Thoracic aorta (tissue), 2 donors: ENCODE measurements at regions not wholly inside any gene's neighbourhood (a gene's known extent, or its start where the extent isn't known, plus 50 kb on each side); places are given as distances from the start of the nearest gene placed in this dataset.

ENCODE experiments used
- ATAC-seq: fragments of 150-250 bp; one replicate; pipeline ENCODE4 v1.8.0; 2017; ENCODE audit warnings: low read depth; ENCODE audit not compliant: insufficient number of reproducible peaks, low FRiP score
- DNase-seq: peaks from one replicate; pipeline ENCODE4 v3.0.0-alpha.2; 2020; ENCODE audit warnings: low spot score
- H3K27ac ChIP-seq, 2 donors: fragments of 200-600 bp; sonication (generic); 1 replicate in 1 of 2; 2 replicates in 1 of 2; pipeline ENCODE4 v1.5.1; 2016; ENCODE audit warnings: mild to moderate bottlenecking in 2 of 2, moderate library complexity in 2 of 2
- H3K27me3 ChIP-seq: fragments of 200-600 bp; sonication (generic); replicated peaks from 2 replicates; pipeline ENCODE4 v1.6.0; 2016; ENCODE audit warnings: mild to moderate bottlenecking; ENCODE audit not compliant: insufficient read depth
- H3K36me3 ChIP-seq: fragments of 200-600 bp; sonication (generic); one replicate; pipeline ENCODE4 v1.5.1; 2016
- H3K4me1 ChIP-seq, 2 donors: fragments of 200-600 bp; sonication (generic); 1 replicate in 1 of 2; 2 replicates in 1 of 2; pipeline versions ENCODE4 v1.5.1 to v1.6.0; 2016; ENCODE audit warnings: low read depth in 2 of 2, mild to moderate bottlenecking in 1 of 2; ENCODE audit not compliant: control insufficient read depth in 1 of 2
- H3K4me3 ChIP-seq: fragments of 200-600 bp; sonication (generic); 2 replicates; pipeline ENCODE4 v1.5.1; 2016; ENCODE audit warnings: mild to moderate bottlenecking
- H3K9me3 ChIP-seq: fragments of 200-600 bp; sonication (generic); 2 replicates; pipeline ENCODE4 v1.5.1; 2016
- TF ChIP-seq, protein P1 (sequence below): fragments of 200-600 bp; sonication (generic); IDR thresholded peaks from one replicate; pipeline ENCODE4 v1.5.1; 2019; ENCODE audit warnings: antibody characterized with exemption

DNA sequence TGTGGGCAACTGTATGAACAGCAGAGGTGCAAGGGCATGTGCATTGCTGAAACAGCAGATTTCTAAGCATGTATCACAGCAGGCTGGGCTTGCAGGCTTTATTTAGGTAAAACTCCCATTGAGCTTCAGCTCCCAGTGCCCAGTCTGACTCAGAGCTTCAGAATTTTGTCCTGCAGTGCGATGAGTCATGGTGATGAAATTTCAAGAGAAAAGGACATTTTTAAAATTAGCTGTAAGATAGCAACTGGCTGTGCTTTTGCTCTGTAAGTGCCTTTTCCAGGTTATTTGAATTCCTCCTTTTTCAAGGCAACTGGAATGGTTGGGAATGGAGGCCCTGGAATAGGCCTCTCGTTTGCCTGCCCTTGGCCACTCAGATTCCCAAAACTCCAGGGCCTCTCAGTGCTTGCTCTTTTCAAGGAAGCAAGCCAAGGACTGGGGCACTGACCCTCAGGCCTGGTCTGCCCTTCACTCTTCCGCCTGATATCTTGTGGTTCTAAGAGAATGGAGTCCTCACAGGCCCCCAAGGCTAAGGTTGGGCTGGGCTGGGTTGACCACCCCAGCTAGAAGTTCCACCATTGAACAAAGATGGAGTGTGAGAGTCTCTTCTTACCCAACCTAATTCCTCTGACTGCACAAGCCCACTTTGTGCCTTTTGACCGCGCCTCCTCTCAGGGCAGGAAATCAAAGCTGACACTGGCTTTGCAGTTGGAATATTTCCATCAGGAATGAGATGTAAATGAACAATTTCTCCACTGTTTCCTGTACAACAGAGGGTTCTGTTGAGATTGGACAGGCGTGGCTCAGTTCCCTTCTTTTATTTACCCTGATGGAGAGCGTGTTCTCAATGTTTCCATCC lies 59.5 kb upstream of the PRSS23 start:
- H3K9me3 ChIP-seq = no peaks in the 10 kb centered on the region
- no peak overlapping the region for H3K4me3 ChIP-seq
- no peaks in the 10 kb centered on the region for H3K27me3 ChIP-seq
- no peaks in the 10 kb centered on the region for H3K36me3 ChIP-seq
- peak; percentile 90 for ATAC-seq
- H3K4me1 ChIP-seq = peaks cover 44 to 66% of the 10 kb centered on the region in 2 donors
- DNase-seq = peak; percentile 39
- TF ChIP-seq, protein P1, sequence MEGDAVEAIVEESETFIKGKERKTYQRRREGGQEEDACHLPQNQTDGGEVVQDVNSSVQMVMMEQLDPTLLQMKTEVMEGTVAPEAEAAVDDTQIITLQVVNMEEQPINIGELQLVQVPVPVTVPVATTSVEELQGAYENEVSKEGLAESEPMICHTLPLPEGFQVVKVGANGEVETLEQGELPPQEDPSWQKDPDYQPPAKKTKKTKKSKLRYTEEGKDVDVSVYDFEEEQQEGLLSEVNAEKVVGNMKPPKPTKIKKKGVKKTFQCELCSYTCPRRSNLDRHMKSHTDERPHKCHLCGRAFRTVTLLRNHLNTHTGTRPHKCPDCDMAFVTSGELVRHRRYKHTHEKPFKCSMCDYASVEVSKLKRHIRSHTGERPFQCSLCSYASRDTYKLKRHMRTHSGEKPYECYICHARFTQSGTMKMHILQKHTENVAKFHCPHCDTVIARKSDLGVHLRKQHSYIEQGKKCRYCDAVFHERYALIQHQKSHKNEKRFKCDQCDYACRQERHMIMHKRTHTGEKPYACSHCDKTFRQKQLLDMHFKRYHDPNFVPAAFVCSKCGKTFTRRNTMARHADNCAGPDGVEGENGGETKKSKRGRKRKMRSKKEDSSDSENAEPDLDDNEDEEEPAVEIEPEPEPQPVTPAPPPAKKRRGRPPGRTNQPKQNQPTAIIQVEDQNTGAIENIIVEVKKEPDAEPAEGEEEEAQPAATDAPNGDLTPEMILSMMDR = no peak
- H3K27ac ChIP-seq = peak overlapping the region; percentile 95 to 96

DNA sequence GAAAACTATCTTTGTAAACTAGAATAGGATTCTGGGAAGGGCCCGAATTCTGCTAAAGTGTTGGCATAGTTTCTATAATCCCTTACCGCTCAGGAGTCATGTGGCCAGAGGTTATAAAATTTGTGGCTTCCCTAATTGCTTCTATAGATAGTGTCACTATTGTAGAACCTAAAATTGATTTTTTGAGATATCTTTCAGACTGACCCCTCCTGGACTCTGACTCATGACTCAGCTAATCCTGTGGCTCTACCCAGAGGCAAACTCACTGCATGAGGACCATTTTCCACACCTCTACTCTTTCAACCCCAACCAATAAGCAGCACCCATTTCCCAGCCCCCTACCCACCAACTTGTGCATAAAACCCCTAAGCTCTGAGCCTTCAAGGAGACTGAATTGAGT lies 61.8 kb upstream of the PRSS23 start:
- Histone ChIP-seq H3K27ac (no peak overlapping the region), H3K27me3 (no peaks in the 10 kb centered on the region), H3K36me3 (no peaks in the 10 kb centered on the region), H3K4me3 (no peak overlapping the region), H3K9me3 (no peaks in the 10 kb centered on the region), H3K4me1 (peaks cover 40 to 59% of the 10 kb centered on the region in 2 donors)
- ATAC-seq = no peak
- DNase-seq = no peak
- TF ChIP-seq, protein P1 = no peak

DNA sequence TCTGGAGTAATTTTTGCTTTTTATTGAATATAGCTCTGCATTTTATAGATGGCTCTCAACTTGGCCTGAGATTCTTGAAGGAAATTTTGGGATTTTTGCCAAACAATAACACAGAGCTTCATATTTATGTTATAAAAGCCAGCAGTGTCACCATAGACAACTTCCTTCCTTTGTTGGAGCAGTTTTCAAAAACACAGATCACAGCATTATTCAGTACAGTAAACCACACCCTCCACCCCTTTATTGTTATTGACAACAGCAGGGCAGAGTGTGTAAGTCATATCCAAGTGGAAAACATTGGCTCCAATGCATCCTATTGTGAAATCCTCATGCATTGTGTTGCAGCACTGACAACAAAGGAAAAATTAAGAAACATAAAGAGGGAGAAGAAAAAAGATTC lies 62.6 kb upstream of the PRSS23 start:
- H3K27ac ChIP-seq = no peak overlapping the region
- H3K4me3 ChIP-seq = no peak overlapping the region
- peaks cover 34 to 51% of the 10 kb centered on the region in 2 donors for H3K4me1 ChIP-seq
- ATAC-seq = no peak
- H3K9me3 ChIP-seq = no peaks in the 10 kb centered on the region
- no peaks in the 10 kb centered on the region for H3K27me3 ChIP-seq
- no peak for DNase-seq
- TF ChIP-seq, protein P1 = no peak
- H3K36me3 ChIP-seq = no peaks in the 10 kb centered on the region

DNA sequence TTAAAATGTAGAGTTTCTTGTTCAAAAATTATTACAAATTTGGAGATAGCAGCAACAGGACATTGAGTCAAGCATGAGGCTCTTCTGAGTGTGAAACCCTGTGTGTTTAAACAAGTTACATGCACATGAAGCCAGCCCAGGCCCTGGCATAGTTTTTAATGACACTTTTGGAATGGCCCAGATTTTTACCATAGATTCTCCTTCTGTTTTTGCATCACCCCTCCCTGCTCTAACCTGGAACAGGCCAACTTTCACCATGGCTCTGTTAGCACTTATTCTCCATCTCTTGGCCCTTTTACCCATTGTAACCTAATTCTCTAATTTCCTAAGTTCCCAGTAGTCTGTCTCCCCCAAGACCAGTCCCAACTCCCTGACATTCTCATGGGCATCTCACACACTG lies 63.1 kb upstream of the PRSS23 start:
- peaks cover 29 to 46% of the 10 kb centered on the region in 2 donors for H3K4me1 ChIP-seq
- no peak overlapping the region for H3K27ac ChIP-seq
- no peaks in the 10 kb centered on the region for H3K27me3 ChIP-seq
- DNase-seq (no peak), ATAC-seq (no peak)
- no peaks in the 10 kb centered on the region for H3K9me3 ChIP-seq
- no peak overlapping the region for H3K4me3 ChIP-seq
- no peaks in the 10 kb centered on the region for H3K36me3 ChIP-seq
- TF ChIP-seq, protein P1 = no peak

DNA sequence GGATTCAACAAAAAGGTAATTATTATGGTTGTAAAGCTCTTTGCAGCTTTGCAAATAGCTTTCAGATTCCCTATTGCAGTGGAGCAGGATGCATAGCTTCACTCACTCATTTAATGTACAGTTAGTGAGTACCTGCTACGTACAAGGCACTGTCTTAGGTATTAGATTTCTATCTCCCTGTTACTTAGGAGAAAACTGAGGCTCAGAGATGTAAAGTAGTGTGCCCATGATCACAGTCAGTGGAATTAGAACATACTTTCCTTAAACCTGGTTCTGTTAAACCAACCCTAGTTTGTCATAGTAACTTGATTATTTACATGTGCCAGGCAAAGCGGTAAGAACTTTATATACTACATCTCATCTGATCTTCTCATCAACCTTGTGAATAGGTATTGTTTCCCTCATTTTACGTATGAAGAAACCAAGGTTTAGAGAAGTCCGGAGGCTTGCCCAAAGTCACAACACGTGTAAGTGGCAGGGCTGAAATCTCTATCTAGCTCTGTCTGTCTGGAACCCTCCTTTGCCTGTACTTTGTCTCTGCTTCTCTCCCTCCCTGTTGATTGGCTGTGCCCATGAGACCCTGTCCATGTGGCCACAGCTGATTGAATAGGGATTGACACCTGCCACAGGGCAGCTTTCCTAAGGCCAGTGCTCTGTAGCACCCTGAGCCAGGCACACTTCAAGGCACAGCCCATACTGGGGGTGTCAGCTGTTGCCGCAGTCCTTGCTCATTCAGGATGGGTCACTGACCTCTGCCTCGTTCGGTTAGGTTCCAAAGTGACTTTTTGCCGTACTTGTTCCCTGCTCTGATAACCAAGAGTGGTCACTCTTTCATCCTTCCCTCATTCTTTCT lies 63.8 kb upstream of the PRSS23 start:
- H3K27ac ChIP-seq = no peak overlapping the region
- no peaks in the 10 kb centered on the region for H3K36me3 ChIP-seq
- H3K4me1 ChIP-seq = peaks cover 25 to 39% of the 10 kb centered on the region in 2 donors
- no peak overlapping the region for H3K4me3 ChIP-seq
- no peaks in the 10 kb centered on the region for H3K9me3 ChIP-seq
- TF ChIP-seq, protein P1 = no peak
- H3K27me3 ChIP-seq = no peaks in the 10 kb centered on the region
- no peak for DNase-seq
- ATAC-seq = no peak
